NCI-H1930 (cell line): ENCODE measurements at regions not wholly inside any gene's neighbourhood (a gene's known extent, or its start where the extent isn't known, plus 50 kb on each side); places are given as distances from the start of the nearest gene placed in this dataset.
"Not testable (repeated sequence)": the region's sequence is repeated elsewhere in the genome, so short reads cannot be mapped to it uniquely, and the experiment has no call there.

Source experiments
- DNase-seq, 2 experiments: peaks; one replicate each; lab custom pipeline; 2025; lab: John Stamatoyannopoulos, UW

DNA sequence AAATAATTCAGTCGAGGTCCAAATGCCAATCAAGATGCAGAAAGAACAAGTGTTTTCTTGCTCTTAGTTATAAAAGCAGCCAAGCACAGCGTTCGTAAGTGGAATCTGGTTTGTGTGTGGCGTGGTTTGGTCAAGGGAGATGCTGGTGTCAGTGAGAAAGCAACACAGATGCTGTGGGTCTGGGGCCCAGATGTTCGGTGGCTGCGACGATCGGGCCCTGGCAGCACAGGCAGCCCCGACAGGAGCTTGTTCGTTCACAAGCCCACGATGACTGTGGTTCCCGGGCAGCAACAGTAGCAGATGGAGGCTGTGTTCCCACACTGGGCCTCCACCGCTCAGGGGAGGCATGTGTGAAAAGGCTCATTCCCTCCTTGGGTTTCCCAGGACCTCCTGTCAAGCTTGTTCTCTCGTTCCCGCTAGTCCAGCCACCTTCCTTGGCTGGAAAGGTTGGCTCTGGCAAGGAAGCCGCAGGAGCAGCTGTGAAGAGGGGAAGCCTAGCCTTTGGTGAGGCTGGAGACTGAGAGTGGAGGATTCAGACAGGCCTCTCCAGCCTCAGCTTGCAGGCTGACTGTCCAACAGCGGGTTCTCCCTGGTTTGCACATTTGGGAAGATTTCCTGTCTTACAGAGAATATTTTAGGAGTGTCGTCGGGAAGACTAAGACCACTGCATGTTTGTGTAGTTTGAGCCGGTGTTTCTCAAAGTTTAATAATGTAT lies 304.7 kb downstream of the QKI start:
- no peak for DNase-seq

DNA sequence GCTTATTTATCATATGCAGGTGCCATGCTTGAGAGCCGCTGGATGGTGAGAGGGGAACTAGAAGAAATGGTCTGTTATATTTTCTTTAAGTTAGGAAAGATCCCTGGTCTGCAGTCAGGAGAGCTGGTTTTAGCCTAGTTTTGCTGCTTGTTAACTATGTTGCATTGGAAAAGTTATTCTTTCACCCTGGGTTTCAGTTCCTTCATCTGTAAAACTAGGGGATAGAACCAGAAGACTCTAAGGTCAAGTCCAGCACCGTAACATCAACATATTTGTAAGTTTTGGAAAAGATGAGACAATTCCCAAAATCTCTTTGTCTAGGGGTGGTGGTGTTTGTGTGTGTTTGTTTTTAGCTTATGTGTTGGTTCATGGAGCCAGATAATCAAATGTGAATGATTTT lies 304.0 kb downstream of the QKI start:
- no peak for DNase-seq

GRCh38 chr6:163717106-163717764 lies 302.7 kb downstream of the QKI start:
- no peak for DNase-seq

DNA sequence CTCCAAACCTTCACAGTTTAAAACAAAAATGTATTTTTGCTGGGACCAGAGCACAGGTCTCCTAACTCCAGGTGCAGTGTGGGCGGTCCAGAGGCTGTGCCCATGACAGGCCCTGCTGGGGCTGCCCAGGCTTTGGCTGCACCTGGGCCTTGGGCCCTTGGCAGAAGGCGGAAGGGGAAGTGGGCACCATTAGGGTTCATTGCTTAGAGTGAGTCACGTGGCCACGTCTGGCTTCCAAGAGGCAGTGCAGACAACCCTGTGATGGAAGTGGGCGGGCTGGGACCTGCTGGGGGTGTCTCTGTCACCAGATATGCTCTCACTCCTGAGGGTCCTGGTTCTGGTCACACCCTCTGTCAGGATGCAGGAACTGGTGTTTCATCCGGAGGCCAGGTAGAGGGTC lies 302.2 kb downstream of the QKI start:
- DNase-seq: no peak

DNA sequence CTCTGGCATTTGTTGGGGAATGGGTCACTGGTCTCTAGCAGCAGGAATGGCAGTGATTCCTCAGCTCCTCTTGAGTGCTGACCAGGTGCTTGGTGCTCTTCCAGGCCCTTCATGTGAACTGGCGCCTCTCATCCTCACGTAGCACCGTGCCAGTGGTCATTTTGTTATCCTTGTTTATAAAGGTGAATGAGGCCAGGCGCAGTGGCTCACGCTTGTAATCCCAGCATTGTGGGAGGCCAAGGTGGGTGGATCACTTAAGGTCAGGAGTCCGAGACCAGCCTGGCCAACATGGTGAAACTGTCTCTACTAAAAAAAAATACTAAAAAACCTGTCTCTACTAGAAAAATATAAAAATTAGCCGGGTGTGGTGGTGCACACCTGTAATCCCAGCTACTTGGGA lies 301.3 kb downstream of the QKI start:
- no peak for DNase-seq

GRCh38 chr6:163714179-163714578 lies 299.7 kb downstream of the QKI start:
- DNase-seq: no peak

GRCh38 chr6:163712981-163713380 lies 298.5 kb downstream of the QKI start:
- DNase-seq: no peak

DNA sequence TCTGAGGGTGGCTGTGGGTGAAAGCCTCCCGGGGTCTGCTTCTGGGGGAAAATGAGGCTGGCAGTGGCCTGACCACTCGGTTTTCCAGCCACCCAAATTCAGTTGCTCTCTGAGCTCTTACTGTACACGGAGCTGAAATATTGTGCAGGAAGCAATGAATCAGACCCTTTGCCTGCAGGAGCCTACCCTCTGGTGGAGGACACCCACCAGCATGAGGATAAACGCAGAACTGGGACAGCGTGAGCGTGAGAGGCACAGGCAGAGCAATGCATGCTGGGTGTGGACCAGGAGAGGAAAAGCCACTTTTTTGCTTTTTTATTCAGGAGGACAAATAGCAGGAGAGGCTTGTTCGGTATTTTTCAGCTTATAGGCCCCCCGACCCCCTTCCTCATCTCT lies 298.0 kb downstream of the QKI start:
- no peak for DNase-seq

- DNase-seq: no peak
Observed at GRCh38 chr6:163711615-163712565, 297.4 kb downstream of the QKI start.

GRCh38 chr6:163710532-163711470 lies 296.3 kb downstream of the QKI start:
- no peak for DNase-seq

DNA sequence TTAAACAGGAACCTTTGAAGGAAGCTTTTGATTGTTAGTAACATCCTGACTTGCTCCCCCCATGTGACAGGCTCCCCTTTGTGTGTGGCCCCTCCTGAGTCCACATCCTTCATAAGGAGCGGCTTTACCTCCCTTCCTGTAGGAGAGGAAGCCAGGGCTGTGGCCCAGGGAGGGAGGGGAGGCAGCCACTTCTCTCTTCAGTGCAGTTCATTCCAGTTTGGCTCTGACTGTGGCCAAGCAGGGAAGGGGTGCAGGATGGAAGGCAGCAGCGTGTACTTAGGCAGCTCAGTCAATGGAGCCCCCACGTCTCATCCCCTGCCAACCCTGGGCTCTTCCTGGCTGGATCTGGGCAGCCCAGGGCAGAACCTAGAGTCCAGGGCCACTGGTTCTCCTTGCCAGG lies 295.2 kb downstream of the QKI start:
- no peak for DNase-seq

GRCh38 chr6:163709255-163709654 lies 294.7 kb downstream of the QKI start:
- DNase-seq: no peak

DNA sequence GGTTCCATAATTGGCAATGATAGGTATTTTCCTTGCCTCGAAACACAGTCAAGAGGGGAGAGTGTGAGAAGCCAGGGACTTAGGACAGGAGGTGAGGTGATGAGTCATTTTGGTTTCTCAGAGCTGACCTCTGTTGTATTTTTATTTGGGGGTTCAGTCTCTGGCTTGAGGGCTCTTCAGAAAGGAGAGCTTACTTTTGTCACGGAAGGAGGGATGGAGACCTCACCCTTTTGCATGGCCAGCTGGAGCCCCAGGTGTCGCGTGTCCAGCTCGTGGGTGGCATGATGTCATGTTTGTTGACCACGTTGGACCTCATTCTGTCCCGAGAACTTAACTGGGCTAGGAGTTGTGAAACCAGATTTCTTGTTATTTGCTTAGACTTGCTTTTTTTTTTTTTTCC lies 293.9 kb downstream of the QKI start:
- DNase-seq: no peak

DNA sequence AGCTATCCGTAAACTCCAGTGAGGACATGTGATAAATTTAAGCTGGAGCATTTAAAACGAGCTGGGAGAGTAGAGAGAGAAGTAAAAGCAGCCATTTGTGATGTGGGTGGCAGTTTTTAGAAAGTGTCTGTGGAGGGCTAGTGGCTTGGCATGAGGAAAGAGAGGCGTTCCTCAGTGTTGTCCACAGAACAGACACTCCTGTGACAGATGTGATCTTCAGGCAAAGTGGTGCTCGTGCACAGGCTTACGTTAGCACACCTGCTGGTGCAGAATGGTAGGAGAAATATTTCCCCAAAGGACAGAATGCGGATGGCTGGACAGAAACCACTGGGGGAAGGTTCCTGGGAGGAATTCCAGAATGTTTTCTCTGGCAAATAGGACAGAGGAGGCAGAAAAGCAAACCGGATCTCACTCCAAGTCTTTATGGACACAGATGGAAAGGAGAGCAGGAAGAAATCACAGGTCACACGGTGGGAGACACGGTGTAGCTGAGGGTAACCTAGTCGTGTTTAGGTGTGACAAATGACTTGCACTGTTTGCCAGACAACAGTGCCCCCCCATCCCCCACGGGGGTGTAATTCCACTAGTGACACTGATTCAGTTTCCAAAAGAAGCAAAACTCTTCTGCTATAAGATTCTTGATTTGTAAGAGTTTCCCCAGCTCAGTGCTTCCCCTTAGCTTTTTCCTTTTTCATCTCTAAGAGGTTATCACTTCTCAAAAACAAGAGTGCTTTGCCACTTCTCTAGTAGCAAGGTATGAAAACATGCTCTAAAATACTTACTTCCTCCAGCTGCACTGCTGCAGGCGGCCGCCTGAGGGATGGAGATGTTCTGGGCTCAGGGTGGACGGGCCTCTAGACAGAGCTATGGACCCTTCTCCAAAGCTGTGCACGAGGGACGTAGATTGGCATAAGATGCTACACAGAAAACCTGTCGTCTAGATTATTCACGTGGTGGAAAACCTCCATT lies 293.2 kb downstream of the QKI start:
- DNase-seq: no peak

GRCh38 chr6:163706500-163707087 lies 292.1 kb downstream of the QKI start:
- no peak for DNase-seq

GRCh38 chr6:163705923-163706322 lies 291.4 kb downstream of the QKI start:
- no peak for DNase-seq

GRCh38 chr6:163702736-163703135 lies 288.2 kb downstream of the QKI start:
- DNase-seq: no peak

GRCh38 chr6:163701762-163702161 lies 287.2 kb downstream of the QKI start:
- no peak for DNase-seq

GRCh38 chr6:163698086-163698485 lies 283.6 kb downstream of the QKI start:
- no peak for DNase-seq

GRCh38 chr6:163696311-163696710 lies 281.8 kb downstream of the QKI start:
- not testable (repeated sequence) for DNase-seq
